ENCODE measurements at regions not wholly inside any gene's neighbourhood (a gene's known extent, or its start where the extent isn't known, plus 50 kb on each side); places are given as distances from the start of the nearest gene placed in this dataset.

- no peak for DNase-seq
Observed at GRCh38 chr15:95911570-95912279, 418.8 kb upstream of the NR2F2 start.

- DNase-seq, result no peak
Observed at GRCh38 chr15:95912280-95912625, 418.2 kb upstream of the NR2F2 start.

GRCh38 chr15:95912728-95913127 lies 417.8 kb upstream of the NR2F2 start:
- no peak for DNase-seq

GRCh38 chr15:95916568-95916967 lies 413.9 kb upstream of the NR2F2 start:
- DNase-seq, result no peak

- no peak for DNase-seq
Observed at GRCh38 chr15:95918525-95918924, 412.0 kb upstream of the NR2F2 start.

- no peak for DNase-seq
Observed at GRCh38 chr15:95919460-95919859, 411.0 kb upstream of the NR2F2 start.

GRCh38 chr15:95921404-95921803 lies 409.1 kb upstream of the NR2F2 start:
- DNase-seq, result no peak

- DNase-seq, result no peak
Observed at GRCh38 chr15:95922431-95922830, 408.1 kb upstream of the NR2F2 start.

GRCh38 chr15:95923792-95924191 lies 406.7 kb upstream of the NR2F2 start:
- DNase-seq, result no peak

- DNase-seq, result no peak
Observed at GRCh38 chr15:95928822-95929221, 401.7 kb upstream of the NR2F2 start.

- no peak for DNase-seq
Observed at GRCh38 chr15:95929232-95929846, 401.2 kb upstream of the NR2F2 start.

GRCh38 chr15:95930659-95931375 lies 399.7 kb upstream of the NR2F2 start:
- no peak for DNase-seq

- DNase-seq, result no peak
Observed at GRCh38 chr15:95931619-95932018, 398.9 kb upstream of the NR2F2 start.

- DNase-seq, result no peak
Observed at GRCh38 chr15:95932141-95932540, 398.4 kb upstream of the NR2F2 start.

- no peak for DNase-seq
Observed at GRCh38 chr15:95932676-95933075, 397.8 kb upstream of the NR2F2 start.

- no peak for DNase-seq
Observed at GRCh38 chr15:95935852-95936251, 394.6 kb upstream of the NR2F2 start.

GRCh38 chr15:95937128-95937528 lies 393.4 kb upstream of the NR2F2 start:
- DNase-seq, result no peak

GRCh38 chr15:95940431-95940985 lies 390.0 kb upstream of the NR2F2 start:
- DNase-seq, result no peak

- DNase-seq, result no peak
Observed at GRCh38 chr15:95944193-95944592, 386.3 kb upstream of the NR2F2 start.

- no peak for DNase-seq
Observed at GRCh38 chr15:95944661-95945255, 385.7 kb upstream of the NR2F2 start.

GRCh38 chr15:95946241-95946640 lies 384.3 kb upstream of the NR2F2 start:
- no peak for DNase-seq

- DNase-seq, result no peak
Observed at GRCh38 chr15:95946926-95947325, 383.6 kb upstream of the NR2F2 start.

GRCh38 chr15:95948411-95948810 lies 382.1 kb upstream of the NR2F2 start:
- DNase-seq, result no peak

GRCh38 chr15:95953032-95953431 lies 377.5 kb upstream of the NR2F2 start:
- DNase-seq, result no peak
